ENCODE measurements at regions not wholly inside any gene's neighbourhood (a gene's known extent, or its start where the extent isn't known, plus 50 kb on each side); places are given as distances from the start of the nearest gene placed in this dataset.

- no peak overlapping the region for H3K4me3 ChIP-seq (replicated peaks; ENCODE audit: low read depth, low read length)
- TF ChIP-seq CTCF (IDR thresholded peaks at IDR 0.05; ENCODE audit: low read length, missing control alignments), result no peak
- DNase-seq (ENCODE audit: low read depth), result no peak
Observed at GRCh38 chr7:56538541-56539429, 422.6 kb upstream of the NUPR2 start.

GRCh38 chr7:56537952-56538351, 421.7 kb upstream of the NUPR2 start:
- no peak for TF ChIP-seq CTCF (IDR thresholded peaks at IDR 0.05; ENCODE audit: low read length, missing control alignments)
- no peak for DNase-seq (ENCODE audit: low read depth)
- H3K4me3 ChIP-seq (replicated peaks; ENCODE audit: low read depth, low read length), result no peak overlapping the region

DNA sequence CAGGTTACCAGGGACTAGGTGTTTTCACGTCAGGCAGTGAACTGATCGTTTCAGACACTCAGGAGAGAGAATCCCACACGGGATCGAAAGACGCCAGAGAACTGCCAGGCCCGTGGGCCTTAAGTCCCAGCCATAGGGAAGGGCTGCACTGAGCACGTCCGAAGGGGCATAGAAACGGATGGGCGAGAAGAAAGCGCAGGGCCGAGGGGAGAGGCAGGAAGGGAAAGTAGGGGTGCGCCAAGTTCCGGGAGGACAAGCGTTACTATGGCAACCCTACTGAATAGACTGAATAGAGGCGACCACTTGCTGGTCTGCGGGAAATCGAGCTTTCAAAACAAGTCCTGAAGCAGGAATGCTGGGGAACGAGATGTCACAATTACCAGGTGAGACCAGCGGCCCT, 421.3 kb upstream of the NUPR2 start:
- no peak overlapping the region for H3K4me3 ChIP-seq (replicated peaks; ENCODE audit: low read depth, low read length)
- DNase-seq (ENCODE audit: low read depth), result no peak
- TF ChIP-seq CTCF (IDR thresholded peaks at IDR 0.05; ENCODE audit: low read length, missing control alignments), result no peak

DNA sequence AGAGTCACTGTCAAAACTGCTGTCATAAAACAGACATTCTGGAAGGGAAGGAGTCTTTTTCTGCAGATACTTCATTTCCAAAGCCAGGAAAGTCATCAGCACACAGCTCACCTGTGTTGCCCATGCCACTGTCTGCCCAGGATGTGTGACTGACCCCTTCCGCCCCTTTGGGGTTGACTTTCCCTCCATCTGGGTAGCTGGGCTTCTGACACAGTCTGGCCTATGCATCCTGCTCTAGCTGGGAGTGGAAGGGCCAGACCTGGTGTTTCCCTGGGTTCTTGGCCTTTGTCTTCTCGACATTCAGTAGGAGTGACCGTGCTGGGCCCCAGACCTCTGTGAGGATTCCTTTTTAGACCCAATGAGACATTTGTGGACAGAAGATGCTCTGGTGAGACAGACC, 378.9 kb upstream of the NUPR2 start:
- no peak for DNase-seq (ENCODE audit: low read depth)
- TF ChIP-seq CTCF (IDR thresholded peaks at IDR 0.05; ENCODE audit: low read length, missing control alignments), result no peak
- H3K4me3 ChIP-seq (replicated peaks; ENCODE audit: low read depth, low read length), result no peak overlapping the region

DNA sequence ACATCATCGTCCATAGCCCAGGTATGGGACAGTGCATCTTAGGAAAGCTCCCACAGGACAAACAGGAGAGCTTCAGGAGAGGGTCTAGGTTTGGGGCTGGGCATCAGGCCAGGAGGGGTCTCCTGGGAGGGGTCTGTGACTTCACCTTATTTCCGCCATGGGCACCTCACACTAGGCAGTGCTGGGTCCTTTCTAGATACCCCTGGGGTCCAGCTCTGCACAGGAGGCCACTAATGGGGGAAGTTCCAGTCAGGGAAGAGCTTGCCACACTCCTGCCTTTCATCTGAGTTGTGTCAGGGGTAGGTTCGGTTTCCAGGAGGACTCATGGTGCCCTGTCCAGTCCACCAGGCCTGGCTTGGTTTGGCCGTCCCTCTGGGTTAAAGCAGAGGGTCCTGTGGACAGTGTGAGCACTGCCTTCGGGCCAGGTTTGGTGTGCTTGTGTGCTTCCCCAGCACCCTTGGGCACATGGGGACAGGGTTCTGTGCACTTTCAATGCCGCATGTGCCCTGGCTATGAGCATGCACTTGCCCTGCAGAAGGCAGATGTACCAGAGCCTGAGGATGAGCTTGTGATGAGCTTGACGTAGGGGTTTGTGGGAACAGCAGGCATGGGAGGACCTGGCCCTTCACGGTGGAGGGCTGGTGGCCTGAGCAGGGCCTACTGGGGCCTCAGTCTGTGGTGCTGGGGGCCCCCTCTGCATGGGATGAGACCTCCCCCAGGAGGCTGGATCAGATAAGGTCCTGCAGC, 377.7 kb upstream of the NUPR2 start:
- no peak for DNase-seq (ENCODE audit: low read depth)
- no peak for TF ChIP-seq CTCF (IDR thresholded peaks at IDR 0.05; ENCODE audit: low read length, missing control alignments)
- H3K4me3 ChIP-seq (replicated peaks; ENCODE audit: low read depth, low read length), result no peak overlapping the region

DNA sequence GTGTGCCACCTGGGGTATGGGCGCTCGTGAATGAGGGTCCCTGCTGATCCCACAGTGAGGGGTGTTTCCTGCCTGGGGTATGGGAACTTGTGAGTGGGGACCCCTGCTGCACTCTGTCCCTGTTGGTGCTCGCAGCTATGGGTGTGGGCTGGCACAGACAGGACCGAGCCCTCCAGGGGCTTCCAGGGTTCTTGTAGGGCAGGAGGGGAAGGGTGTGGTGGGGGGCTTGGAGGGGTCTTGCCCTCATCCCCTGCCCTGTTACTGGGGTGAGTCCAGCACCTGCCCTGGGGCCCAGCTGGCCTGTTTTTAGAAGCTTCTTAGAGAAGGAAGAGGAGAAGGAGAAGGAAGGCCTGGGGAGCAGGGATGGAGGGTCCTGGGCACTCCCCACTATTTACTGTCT, 377.0 kb upstream of the NUPR2 start:
- no peak overlapping the region for H3K4me3 ChIP-seq (replicated peaks; ENCODE audit: low read depth, low read length)
- no peak for DNase-seq (ENCODE audit: low read depth)
- TF ChIP-seq CTCF (IDR thresholded peaks at IDR 0.05; ENCODE audit: low read length, missing control alignments), result no peak
